H1 (cell line): ENCODE measurements at regions not wholly inside any gene's neighbourhood (a gene's known extent, or its start where the extent isn't known, plus 50 kb on each side); places are given as distances from the start of the nearest gene placed in this dataset.

Source experiments
- CTCF ChIA-PET: fragments of 300-600 bp; sonication (Branson Sonifier 250); formaldehyde crosslinking; loops from one replicate; lab custom pipeline; 2021; ENCODE audit not compliant: partially characterized antibody; lab: Charles Lee
- POLR2A ChIA-PET: fragments of 300-600 bp; sonication (Branson Sonifier 250); formaldehyde crosslinking; loops from one replicate; lab custom pipeline; 2021; ENCODE audit warnings: inconsistent platforms; ENCODE audit not compliant: partially characterized antibody; lab: Charles Lee
- DNase-seq, 2 experiments: peaks; one replicate each; pipeline versions ENCODE4 v3.0.0 to v3.0.0-alpha.2; 2010 to 2022; ENCODE audit warnings: low spot score in 2 of 2, low read depth in 1 of 2, mixed read lengths in 1 of 2
- FAIRE-seq: peaks from 2 replicates; lab custom pipeline; 2011; peaks lifted over from hg19 to GRCh38; lab: Jason Lieb, UNC
- H2AFZ ChIP-seq: 2 replicates; pipeline ENCODE4 v1.8.1; 2012; ENCODE audit warnings: low read length, inconsistent platforms
- H2AK5ac ChIP-seq: 2 replicates; pipeline ENCODE4 v1.6.1; 2013; ENCODE audit warnings: low read depth, low read length
- H2BK120ac ChIP-seq: replicated peaks from 2 replicates; pipeline ENCODE3; 2013; ENCODE audit warnings: low read depth, low read length, inconsistent platforms
- H2BK12ac ChIP-seq: 2 replicates; pipeline ENCODE4 v1.6.1; 2013; ENCODE audit warnings: low read depth, low read length
- H2BK15ac ChIP-seq: 2 replicates; pipeline ENCODE4 v1.6.1; 2013; ENCODE audit warnings: low read length
- H2BK20ac ChIP-seq: 2 replicates; pipeline ENCODE4 v1.6.1; 2013; ENCODE audit warnings: low read length
- H2BK5ac ChIP-seq: 2 replicates; pipeline ENCODE4 v1.6.1; 2013; ENCODE audit warnings: low read depth, low read length
- H3K14ac ChIP-seq: 2 replicates; pipeline ENCODE4 v1.6.1; 2013; ENCODE audit warnings: inconsistent platforms; ENCODE audit not compliant: insufficient read length
- H3K18ac ChIP-seq: 2 replicates; pipeline ENCODE4 v1.6.1; 2013; ENCODE audit warnings: low read length; ENCODE audit errors: extremely low read depth
- H3K23ac ChIP-seq: 2 replicates; pipeline ENCODE4 v1.6.1; 2013; ENCODE audit warnings: inconsistent platforms; ENCODE audit not compliant: insufficient read length
- H3K23me2 ChIP-seq: 2 replicates; pipeline ENCODE4 v1.6.1; 2013; ENCODE audit warnings: low read depth, low read length
- H3K27ac ChIP-seq: 2 replicates; pipeline ENCODE4 v1.6.1; 2011; ENCODE audit warnings: low read depth, low read length, inconsistent platforms
- H3K27me3 ChIP-seq, 4 experiments: replicated peaks in 1 of 4; 1 replicate in 1 of 4; 2 replicates in 3 of 4; pipeline versions ENCODE4 v1.6.1 to v1.8.1; 2011 to 2013; ENCODE audit warnings: low read length in 3 of 4, mild to moderate bottlenecking in 3 of 4, inconsistent platforms in 2 of 4, mixed read lengths in 2 of 4, moderate library complexity in 1 of 4; ENCODE audit not compliant: control insufficient read depth in 3 of 4, insufficient read depth in 3 of 4; ENCODE audit errors: extremely low read depth in 1 of 4
- H3K36me3 ChIP-seq, 4 experiments: 2 replicates each; pipeline versions ENCODE4 v1.6.1 to v1.8.1; 2011 to 2013; ENCODE audit warnings: mild to moderate bottlenecking in 4 of 4, low read length in 3 of 4, moderate library complexity in 2 of 4, control low read depth in 1 of 4, inconsistent platforms in 1 of 4; ENCODE audit not compliant: insufficient read depth in 4 of 4, control insufficient read depth in 2 of 4
- H3K4ac ChIP-seq: replicated peaks from 2 replicates; pipeline ENCODE3; 2013; ENCODE audit warnings: low read length, low read depth, mixed read lengths, inconsistent platforms; ENCODE audit not compliant: insufficient read length
- H3K4me1 ChIP-seq, 4 experiments: replicated peaks in 1 of 4; 1 replicate in 1 of 4; 2 replicates in 3 of 4; pipeline versions ENCODE4 v1.6.1 to v1.8.1; 2011 to 2013; ENCODE audit warnings: low read length in 3 of 4, inconsistent platforms in 2 of 4, mixed read lengths in 1 of 4; ENCODE audit not compliant: insufficient read depth in 4 of 4, control insufficient read depth in 3 of 4
- H3K4me2 ChIP-seq, 2 experiments: 2 replicates each; pipeline versions ENCODE4 v1.6.1 to v1.8.1; 2011 to 2013; ENCODE audit warnings: low read depth in 2 of 2, low read length in 2 of 2, control low read depth in 1 of 2, inconsistent platforms in 1 of 2, mild to moderate bottlenecking in 1 of 2; ENCODE audit not compliant: insufficient read depth in 1 of 2
- H3K4me3 ChIP-seq, 4 experiments: fragments of 200-600, 300-600 bp in 1 of 4; sonication (generic), shearing (Covaris generic), sonication (Bioruptor Twin) in 1 of 4; 2 replicates each; pipeline versions ENCODE4 v1.5.1 to v1.8.1; 2011 to 2016; ENCODE audit warnings: low read length in 4 of 4, low read depth in 3 of 4, control low read depth in 2 of 4, inconsistent platforms in 2 of 4, mild to moderate bottlenecking in 2 of 4, mixed read lengths in 1 of 4, moderate library complexity in 1 of 4; ENCODE audit not compliant: insufficient read depth in 2 of 4; ENCODE audit errors: extremely low read depth in 1 of 4
- H3K56ac ChIP-seq: replicated peaks from 2 replicates; pipeline ENCODE3; 2013; ENCODE audit warnings: low read depth, mild to moderate bottlenecking, mixed read lengths, low read length, inconsistent platforms; ENCODE audit not compliant: insufficient read length
- H3K79me1 ChIP-seq: 2 replicates; pipeline ENCODE4 v1.6.1; 2013; ENCODE audit warnings: low read depth, low read length, control low read depth
- H3K79me2 ChIP-seq, 2 experiments: 2 replicates each; pipeline versions ENCODE4 v1.6.1 to v1.8.1; 2012 to 2013; ENCODE audit warnings: low read length in 2 of 2, mild to moderate bottlenecking in 2 of 2, inconsistent platforms in 1 of 2; ENCODE audit not compliant: insufficient read depth in 2 of 2, control insufficient read depth in 1 of 2
- H3K9ac ChIP-seq, 4 experiments: replicated peaks in 1 of 4; 1 replicate in 1 of 4; 2 replicates in 3 of 4; pipeline versions ENCODE4 v1.6.1 to v1.8.1; 2011 to 2013; ENCODE audit warnings: low read depth in 3 of 4, low read length in 3 of 4, control low read depth in 2 of 4, mild to moderate bottlenecking in 2 of 4, moderate library complexity in 2 of 4, inconsistent platforms in 1 of 4; ENCODE audit errors: extremely low read depth in 1 of 4
- H3K9me3 ChIP-seq, 2 experiments: 2 replicates each; pipeline versions ENCODE4 v1.6.1 to v1.8.1; 2012 to 2013; ENCODE audit warnings: mild to moderate bottlenecking in 2 of 2, moderate library complexity in 2 of 2, control low read depth in 1 of 2, inconsistent platforms in 1 of 2, low read depth in 1 of 2, low read length in 1 of 2, mixed read lengths in 1 of 2; ENCODE audit not compliant: insufficient read depth in 2 of 2
- H4K20me1 ChIP-seq, 2 experiments: replicated peaks in 1 of 2; 2 replicates each; pipeline versions ENCODE3 to v1.8.1; 2011 to 2013; ENCODE audit warnings: inconsistent platforms in 2 of 2, low read length in 2 of 2, mild to moderate bottlenecking in 1 of 2; ENCODE audit not compliant: insufficient read depth in 2 of 2, control insufficient read depth in 1 of 2
- H4K5ac ChIP-seq: 2 replicates; pipeline ENCODE4 v1.6.1; 2013; ENCODE audit warnings: low read length, low read depth, mixed read lengths, inconsistent platforms; ENCODE audit not compliant: insufficient read length
- H4K8ac ChIP-seq: 2 replicates; pipeline ENCODE4 v1.8.0; 2013; ENCODE audit warnings: mild to moderate bottlenecking, moderate library complexity, low read length, inconsistent platforms; ENCODE audit not compliant: insufficient read depth; ENCODE audit errors: extremely low read depth
- H4K91ac ChIP-seq: replicated peaks from 2 replicates; pipeline ENCODE3; 2013; ENCODE audit warnings: low read length, mixed read lengths, inconsistent platforms; ENCODE audit not compliant: insufficient read length
- BACH1 ChIP-seq: IDR thresholded peaks from 2 replicates; pipeline ENCODE4 v1.6.1; 2012; ENCODE audit warnings: low read length, improper control_type of control experiment
- CBX8 ChIP-seq: fragments of 300-800, 300-1000 bp; sonication (generic); IDR thresholded peaks from 2 replicates; pipeline ENCODE4 v1.7.1; 2016; ENCODE audit warnings: low read depth, low read length, borderline replicate concordance
- CHD2 ChIP-seq: IDR thresholded peaks from 2 replicates; pipeline ENCODE4 v1.6.1; 2012; ENCODE audit warnings: low read length, improper control_type of control experiment
- E2F6 ChIP-seq: IDR thresholded peaks from 2 replicates; pipeline ENCODE4 v1.6.1; 2012; ENCODE audit warnings: inconsistent platforms
- EP300 ChIP-seq, 2 experiments: IDR thresholded peaks; 1 replicate in 1 of 2; 2 replicates in 1 of 2; pipeline ENCODE4 v1.6.1; 2011 to 2012; ENCODE audit warnings: low read depth in 2 of 2, low read length in 2 of 2, mild to moderate bottlenecking in 2 of 2, borderline replicate concordance in 1 of 2, inconsistent platforms in 1 of 2, moderate library complexity in 1 of 2
- HDAC6 ChIP-seq: IDR thresholded peaks from one replicate; pipeline ENCODE4 v1.7.1; 2012; ENCODE audit warnings: low read depth, mild to moderate bottlenecking, inconsistent platforms, low read length, moderate library complexity
- JUND ChIP-seq: IDR thresholded peaks from 2 replicates; pipeline ENCODE4 v1.6.1; 2011; ENCODE audit warnings: mild to moderate bottlenecking, improper control_type of control experiment, low read length
- POLR2AphosphoS5 ChIP-seq: IDR thresholded peaks from 2 replicates; pipeline ENCODE4 v1.6.1; 2011; ENCODE audit warnings: low read depth, low read length
- RBBP5 ChIP-seq: IDR thresholded peaks from 2 replicates; pipeline ENCODE4 v1.7.1; 2012; ENCODE audit warnings: low read depth, mild to moderate bottlenecking, inconsistent platforms, low read length, moderate library complexity, borderline replicate concordance
- RNF2 ChIP-seq: fragments of 200-900, 300-1000 bp; sonication (generic); IDR thresholded peaks from 2 replicates; pipeline ENCODE4 v1.7.1; 2016; ENCODE audit warnings: borderline replicate concordance, low read depth, mild to moderate bottlenecking, antibody characterized with exemption, low read length; ENCODE audit not compliant: poor library complexity, severe bottlenecking; ENCODE audit errors: missing control alignments
- RXRA ChIP-seq: IDR thresholded peaks from 2 replicates; pipeline ENCODE4 v1.6.1; 2011; ENCODE audit warnings: low read depth, mild to moderate bottlenecking, low read length, moderate library complexity; ENCODE audit not compliant: insufficient read depth
- SRF ChIP-seq: IDR thresholded peaks from 2 replicates; pipeline ENCODE4 v1.6.1; 2011; ENCODE audit warnings: mild to moderate bottlenecking, low read depth, low read length, moderate library complexity
- TAF1 ChIP-seq: IDR thresholded peaks from 2 replicates; pipeline ENCODE4 v1.6.1; 2011; ENCODE audit warnings: mild to moderate bottlenecking, low read depth, low read length
- TAF7 ChIP-seq: optimal IDR thresholded peaks from 2 replicates; pipeline ENCODE3; 2011; ENCODE audit warnings: low read depth, mild to moderate bottlenecking, inconsistent platforms, low read length, moderate library complexity, borderline replicate concordance
- TCF12 ChIP-seq: IDR thresholded peaks from 2 replicates; pipeline ENCODE4 v1.6.1; 2011; ENCODE audit warnings: low read depth, mild to moderate bottlenecking, low read length
- WGBS, 2 experiments: shearing (Covaris generic) in 1 of 2; methylation state at CpG; one replicate each; pipeline versions ENCODE4 v1.1.6 to v1.1.7; 2013 to 2015; ENCODE audit warnings: low lambda C conversion rate in 2 of 2, mixed read lengths in 2 of 2, inconsistent platforms in 1 of 2, low coverage in 1 of 2, missing lambda C conversion rate in 1 of 2; ENCODE audit not compliant: insufficient replicate concordance in 2 of 2, insufficient coverage in 1 of 2, insufficient read length in 1 of 2; ENCODE audit errors: extremely low coverage in 1 of 2, missing lambda C conversion rate in 1 of 2; 5-methylcytosine and 5-hydroxymethylcytosine counted together

GRCh38 chr9:108197008-108197365, 658.8 kb downstream of the ACTL7B start:
- Histone ChIP-seq H4K5ac (no peak overlapping the region), H3K9ac (no peak overlapping the region), H3K14ac (no peak overlapping the region), H3K56ac (no peak overlapping the region), H3K4me2 (no peak overlapping the region), H3K23me2 (no peaks in the 10 kb centered on the region), H3K36me3 (no peaks in the 10 kb centered on the region), H3K9me3 (no peaks in the 10 kb centered on the region), H4K8ac (no peak overlapping the region), H4K91ac (no peak overlapping the region), H3K27me3 (no peaks in the 10 kb centered on the region), H2AK5ac (no peak overlapping the region), H3K79me2 (no peaks in the 10 kb centered on the region), H4K20me1 (no peaks in the 10 kb centered on the region), H3K27ac (no peak overlapping the region), H2BK15ac (no peak overlapping the region), H3K23ac (no peak overlapping the region), H2BK20ac (no peak overlapping the region), H3K79me1 (no peaks in the 10 kb centered on the region), H3K4me3 (no peak overlapping the region), H2BK5ac (no peak overlapping the region), H2AFZ (no peak overlapping the region), H2BK12ac (no peak overlapping the region), H3K4me1 (no peaks in the 10 kb centered on the region), H3K4ac (no peak overlapping the region), H2BK120ac (no peak overlapping the region), H3K18ac (no peak overlapping the region)
- ChIA-PET CTCF (no interaction called here), POLR2A (no interaction called here)
- 97% methylated on average over 3 of the region's 3 CpGs; no CpG with 5 or more reads in 1 of the 2 experiments for WGBS, 2 experiments
- no peak for FAIRE-seq
- DNase-seq, result no peak
- TF ChIP-seq RXRA, result no peak
- TF ChIP-seq EP300 (IDR thresholded peaks at IDR 0.05; ENCODE audit: borderline replicate concordance in 1 of 2, low read depth in 2 of 2, low read length in 2 of 2), result no peak
- no peak for TF ChIP-seq RNF2
- no peak for TF ChIP-seq TAF7
- no peak for TF ChIP-seq CBX8
- TF ChIP-seq HDAC6, result no peak
- TF ChIP-seq BACH1, result no peak
- no peak for TF ChIP-seq TCF12
- no peak for TF ChIP-seq TAF1
- no peak for TF ChIP-seq CHD2
- no peak for TF ChIP-seq POLR2AphosphoS5
- TF ChIP-seq JUND, result no peak
- no peak for TF ChIP-seq SRF
- no peak for TF ChIP-seq E2F6
- no peak for TF ChIP-seq RBBP5
